IPS-18a (cell line): ENCODE measurements at regions not wholly inside any gene's neighbourhood (a gene's known extent, or its start where the extent isn't known, plus 50 kb on each side); places are given as distances from the start of the nearest gene placed in this dataset.

ENCODE experiments used
- H3K27ac ChIP-seq: one replicate; pipeline ENCODE4 v1.5.1; 2013; ENCODE audit warnings: low read length
- H3K27me3 ChIP-seq: one replicate; pipeline ENCODE4 v1.6.1; 2013; ENCODE audit warnings: mild to moderate bottlenecking, low read length; ENCODE audit not compliant: control insufficient read depth, insufficient read depth
- H3K36me3 ChIP-seq: one replicate; pipeline ENCODE4 v1.6.1; 2013; ENCODE audit warnings: low read depth, low read length; ENCODE audit not compliant: control insufficient read depth
- H3K4me1 ChIP-seq: one replicate; pipeline ENCODE4 v1.6.1; 2013; ENCODE audit warnings: low read depth, low read length; ENCODE audit not compliant: control insufficient read depth
- H3K4me3 ChIP-seq: one replicate; pipeline ENCODE4 v1.5.1; 2013; ENCODE audit warnings: low read length
- H3K9ac ChIP-seq: one replicate; pipeline ENCODE4 v1.6.1; 2013; ENCODE audit warnings: mild to moderate bottlenecking, low read length, moderate library complexity
- H3K9me3 ChIP-seq: one replicate; pipeline ENCODE4 v1.6.1; 2013; ENCODE audit warnings: low read depth, low read length; ENCODE audit not compliant: control insufficient read depth

DNA sequence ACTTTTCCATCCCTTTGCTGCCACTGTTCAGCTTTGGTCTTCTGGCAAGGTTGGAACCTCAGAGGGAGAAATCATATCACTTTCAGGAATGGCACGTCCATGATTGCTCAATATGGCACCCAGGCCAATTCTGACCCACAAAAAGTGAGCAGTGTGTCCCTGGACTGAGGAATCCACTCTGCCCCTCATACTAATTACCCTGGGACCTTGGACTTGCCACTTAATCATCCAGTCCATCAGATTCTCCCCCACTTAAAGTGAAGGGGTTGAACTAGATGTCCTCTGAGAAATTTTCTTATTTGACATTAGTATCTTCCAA is 449.3 kb upstream of the CITED2 start:
- Histone ChIP-seq H3K36me3 (no peaks in the 10 kb centered on the region), H3K9ac (no peak overlapping the region), H3K27ac (no peak overlapping the region), H3K27me3 (no peaks in the 10 kb centered on the region), H3K4me1 (no peaks in the 10 kb centered on the region), H3K9me3 (no peaks in the 10 kb centered on the region), H3K4me3 (no peak overlapping the region)

- Histone ChIP-seq H3K4me3 (no peak overlapping the region), H3K27ac (no peak overlapping the region), H3K9me3 (no peaks in the 10 kb centered on the region), H3K4me1 (no peaks in the 10 kb centered on the region), H3K27me3 (no peaks in the 10 kb centered on the region), H3K9ac (no peak overlapping the region), H3K36me3 (no peaks in the 10 kb centered on the region)
Observed at GRCh38 chr6:139823099-139823807, 448.8 kb upstream of the CITED2 start.

DNA sequence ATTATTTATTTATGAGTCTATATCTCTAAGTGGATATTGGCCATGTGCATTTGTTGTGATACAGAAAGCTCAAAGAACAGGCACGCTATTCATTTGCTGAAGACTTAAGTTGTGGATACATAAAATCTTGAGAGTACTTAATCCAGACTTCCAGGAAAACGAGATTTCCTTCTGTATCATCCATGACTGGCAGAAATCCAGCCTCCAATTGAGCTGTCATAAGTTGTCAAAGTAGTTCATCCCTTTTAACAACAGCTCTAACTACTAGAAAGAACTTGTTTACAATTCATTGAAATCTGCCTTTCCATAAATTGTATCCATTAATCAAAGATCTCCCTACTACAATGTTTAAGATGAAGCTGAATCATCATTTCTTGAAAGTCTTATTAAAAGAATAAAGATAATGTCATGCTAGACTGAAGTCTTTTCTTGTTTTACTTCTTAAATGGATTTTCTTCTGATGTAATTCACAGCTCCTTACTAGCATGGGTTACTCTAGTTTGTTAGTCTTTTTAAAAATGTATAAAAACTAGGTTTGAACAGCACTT is 447.3 kb upstream of the CITED2 start:
- no peak overlapping the region for H3K27ac ChIP-seq
- H3K9me3 ChIP-seq, result no peaks in the 10 kb centered on the region
- no peaks in the 10 kb centered on the region for H3K4me1 ChIP-seq
- H3K27me3 ChIP-seq, result no peaks in the 10 kb centered on the region
- no peak overlapping the region for H3K9ac ChIP-seq
- no peak overlapping the region for H3K4me3 ChIP-seq
- H3K36me3 ChIP-seq, result no peaks in the 10 kb centered on the region

- Histone ChIP-seq H3K4me1 (no peaks in the 10 kb centered on the region), H3K4me3 (no peak overlapping the region), H3K27ac (no peak overlapping the region)
Observed at GRCh38 chr6:139820210-139820609, 445.8 kb upstream of the CITED2 start.

DNA sequence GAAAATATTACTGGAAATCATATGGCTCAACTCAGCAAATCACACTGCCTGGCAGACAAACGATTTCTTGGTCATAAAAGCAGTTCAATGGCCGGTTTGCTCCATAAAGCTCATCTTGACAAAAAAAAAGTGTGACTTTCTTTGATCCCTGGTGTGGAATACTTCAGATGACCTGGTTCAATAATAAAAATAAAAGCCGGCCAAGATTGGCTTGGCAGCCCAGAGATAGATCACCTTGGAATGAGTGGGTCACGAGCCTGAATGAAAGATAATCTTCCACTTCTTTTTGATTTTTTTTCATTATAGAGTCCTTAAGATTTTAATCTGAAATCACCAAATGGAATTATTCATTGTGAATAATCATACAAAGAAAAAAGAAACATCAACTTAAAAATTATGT is 445.3 kb upstream of the CITED2 start:
- Histone ChIP-seq H3K27me3 (no peaks in the 10 kb centered on the region), H3K9me3 (no peaks in the 10 kb centered on the region), H3K9ac (no peak overlapping the region), H3K36me3 (no peaks in the 10 kb centered on the region), H3K27ac (no peak overlapping the region), H3K4me3 (no peak overlapping the region), H3K4me1 (no peaks in the 10 kb centered on the region)

More at GRCh38 chr6:139820210-139820609, 445.8 kb upstream of the CITED2 start:
- Histone ChIP-seq H3K27me3 (no peaks in the 10 kb centered on the region), H3K9me3 (no peaks in the 10 kb centered on the region), H3K36me3 (no peaks in the 10 kb centered on the region), H3K9ac (no peak overlapping the region)

GRCh38 chr6:139812939-139813338 is 438.5 kb upstream of the CITED2 start:
- H3K4me1 ChIP-seq, result no peaks in the 10 kb centered on the region
- H3K9ac ChIP-seq, result no peak overlapping the region
- H3K27ac ChIP-seq, result no peak overlapping the region
- H3K27me3 ChIP-seq, result no peaks in the 10 kb centered on the region
- no peaks in the 10 kb centered on the region for H3K36me3 ChIP-seq
- no peaks in the 10 kb centered on the region for H3K9me3 ChIP-seq
- H3K4me3 ChIP-seq, result no peak overlapping the region

- Histone ChIP-seq H3K27me3 (no peaks in the 10 kb centered on the region), H3K4me3 (no peak overlapping the region), H3K27ac (no peak overlapping the region), H3K9me3 (no peaks in the 10 kb centered on the region), H3K4me1 (no peaks in the 10 kb centered on the region), H3K36me3 (no peaks in the 10 kb centered on the region), H3K9ac (no peak overlapping the region)
Observed at GRCh38 chr6:139801571-139802321, 427.3 kb upstream of the CITED2 start.

DNA sequence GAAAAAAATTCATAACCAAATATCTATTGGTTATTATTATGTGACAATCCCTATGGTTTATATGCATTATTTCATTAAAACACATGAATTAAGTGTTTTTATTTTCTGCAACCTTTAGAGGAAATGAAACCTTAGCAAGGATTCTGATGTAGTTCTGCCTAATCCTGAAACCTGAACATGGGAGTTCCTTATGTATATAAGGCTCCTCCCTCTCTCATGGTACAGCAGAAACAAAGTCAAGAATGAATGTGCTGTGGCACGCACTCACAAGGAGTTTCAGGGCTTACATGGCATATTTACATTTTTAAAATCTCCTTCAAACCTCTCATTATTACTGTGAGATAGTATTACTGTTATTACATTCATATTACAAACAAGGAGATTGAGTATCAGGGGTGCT is 426.4 kb upstream of the CITED2 start:
- no peaks in the 10 kb centered on the region for H3K27me3 ChIP-seq
- no peaks in the 10 kb centered on the region for H3K4me1 ChIP-seq
- H3K9ac ChIP-seq, result no peak overlapping the region
- H3K27ac ChIP-seq, result no peak overlapping the region
- no peaks in the 10 kb centered on the region for H3K36me3 ChIP-seq
- H3K4me3 ChIP-seq, result no peak overlapping the region
- H3K9me3 ChIP-seq, result no peaks in the 10 kb centered on the region

GRCh38 chr6:139790527-139790926 is 416.1 kb upstream of the CITED2 start:
- H3K4me1 ChIP-seq, result no peaks in the 10 kb centered on the region
- H3K27me3 ChIP-seq, result no peaks in the 10 kb centered on the region
- no peaks in the 10 kb centered on the region for H3K9me3 ChIP-seq
- H3K9ac ChIP-seq, result no peak overlapping the region
- no peaks in the 10 kb centered on the region for H3K36me3 ChIP-seq
- no peak overlapping the region for H3K27ac ChIP-seq
- H3K4me3 ChIP-seq, result no peak overlapping the region

- Histone ChIP-seq H3K4me1 (no peaks in the 10 kb centered on the region), H3K9me3 (no peaks in the 10 kb centered on the region), H3K27me3 (no peaks in the 10 kb centered on the region), H3K4me3 (no peak overlapping the region), H3K9ac (no peak overlapping the region), H3K36me3 (no peaks in the 10 kb centered on the region), H3K27ac (no peak overlapping the region)
Observed at GRCh38 chr6:139784222-139784769, 409.8 kb upstream of the CITED2 start.

- Histone ChIP-seq H3K27ac (no peak overlapping the region), H3K9ac (no peak overlapping the region), H3K27me3 (no peaks in the 10 kb centered on the region), H3K4me3 (no peak overlapping the region), H3K4me1 (peaks cover 34% of the 10 kb centered on the region), H3K36me3 (no peaks in the 10 kb centered on the region), H3K9me3 (no peaks in the 10 kb centered on the region)
Observed at GRCh38 chr6:139779988-139780774, 405.7 kb upstream of the CITED2 start.
